ENCODE measurements at regions not wholly inside any gene's neighbourhood (a gene's known extent, or its start where the extent isn't known, plus 50 kb on each side); places are given as distances from the start of the nearest gene placed in this dataset.

- Histone ChIP-seq H3K9ac (replicated peaks; ENCODE audit: extremely low read depth, insufficient read depth, low read length) (no peak overlapping the region), H3K9me1 (replicated peaks; ENCODE audit: control insufficient read depth, extremely low read depth, insufficient read depth, low read length) (no peaks in the 10 kb centered on the region), H3K9me3 (replicated peaks; ENCODE audit: control insufficient read depth, insufficient read depth, low read length) (no peaks in the 10 kb centered on the region), H3K4me2 (ENCODE audit: insufficient read depth, low read length) (no peak overlapping the region), H2AFZ (ENCODE audit: low read depth, low read length) (no peak overlapping the region), H3K27me3 (ENCODE audit: control insufficient read depth in 2 of 2, insufficient read depth in 2 of 2, low read length in 2 of 2) (no peaks in the 10 kb centered on the region), H3K27ac (ENCODE audit: insufficient read depth, low read depth, low read length) (no peak overlapping the region), H3K4me1 (ENCODE audit: control insufficient read depth, extremely low read depth, insufficient read depth, low read length) (no peaks in the 10 kb centered on the region), H3K79me2 (ENCODE audit: control insufficient read depth, insufficient read depth, low read length) (no peaks in the 10 kb centered on the region), H4K20me1 (replicated peaks; ENCODE audit: control insufficient read depth, extremely low read depth, insufficient read depth, low read length) (no peaks in the 10 kb centered on the region), H3K4me3 (replicated peaks in 1 of 3; ENCODE audit: insufficient read depth in 1 of 3, low read depth in 1 of 3, low read length in 3 of 3) (no peak overlapping the region), H3K36me3 (ENCODE audit: control insufficient read depth in 2 of 2, extremely low read depth in 1 of 2, insufficient read depth in 2 of 2, low read length in 2 of 2) (no peaks in the 10 kb centered on the region)
- TF ChIP-seq JUN (IDR thresholded peaks at IDR 0.05; ENCODE audit: borderline replicate concordance, insufficient read depth, insufficient read length, low read depth) (no peak), MAX (IDR thresholded peaks at IDR 0.05; ENCODE audit: insufficient read depth, insufficient read length) (no peak), GATA2 (IDR thresholded peaks at IDR 0.05; ENCODE audit: insufficient read depth, insufficient read length, low read depth, low read length) (no peak), POLR2A (IDR thresholded peaks at IDR 0.05; ENCODE audit: low read depth, low read length) (no peak), EZH2 (IDR thresholded peaks at IDR 0.05; ENCODE audit: borderline replicate concordance, low read depth, low read length, severe bottlenecking) (no peak), MYC (IDR thresholded peaks at IDR 0.05; ENCODE audit: low read depth, low read length) (no peak), CTCF (IDR thresholded peaks at IDR 0.05; ENCODE audit: extremely low read depth in 1 of 2, insufficient read depth in 1 of 2, low read depth in 1 of 2, low read length in 2 of 2) (no peak), FOS (IDR thresholded peaks at IDR 0.05; ENCODE audit: borderline replicate concordance, insufficient read depth, low read length) (no peak), POLR2AphosphoS5 (IDR thresholded peaks at IDR 0.05; ENCODE audit: insufficient read depth, low read depth, low read length) (no peak)
- POLR2A ChIA-PET = no interaction called here
- intact Hi-C loops (cut with micrococcal nuclease) = no loop called here
- dilution Hi-C loops (cut with MboI; ENCODE audit: extremely low pct_ligation_motif_present, low sequenced_read_pairs) = no loop called here
- DNase-seq (ENCODE audit: low read depth, low spot score) (no peak), FAIRE-seq (no peak)
- CTCF ChIA-PET = no interaction called here
- no TSS peak for BruUV-seq (replicated peaks)
Observed at GRCh38 chr6:81819767-81820166, 67.3 kb upstream of the TENT5A start.

Data from endothelial cell of umbilical vein (primary cell).